Stimulated activated CD4-positive, alpha-beta T cell treated with anti-CD3 and anti-CD28 coated beads, TNF-alpha, amount 100 ng/mL, for 24 hours (primary cell): ENCODE measurements at regions not wholly inside any gene's neighbourhood (a gene's known extent, or its start where the extent isn't known, plus 50 kb on each side); places are given as distances from the start of the nearest gene placed in this dataset.

Experiments used
- DNase-seq, 3 experiments: peaks; one replicate each; pipeline ENCODE4 v3.0.0-alpha.2; 2020; ENCODE audit warnings: low read depth in 3 of 3

- no peak for DNase-seq
These were observed 79.4 kb upstream of the ISX start for GRCh38 chr22:34986523-34986922.

GRCh38 chr22:34992672-34993071, 73.3 kb upstream of the ISX start:
- no peak for DNase-seq

DNA sequence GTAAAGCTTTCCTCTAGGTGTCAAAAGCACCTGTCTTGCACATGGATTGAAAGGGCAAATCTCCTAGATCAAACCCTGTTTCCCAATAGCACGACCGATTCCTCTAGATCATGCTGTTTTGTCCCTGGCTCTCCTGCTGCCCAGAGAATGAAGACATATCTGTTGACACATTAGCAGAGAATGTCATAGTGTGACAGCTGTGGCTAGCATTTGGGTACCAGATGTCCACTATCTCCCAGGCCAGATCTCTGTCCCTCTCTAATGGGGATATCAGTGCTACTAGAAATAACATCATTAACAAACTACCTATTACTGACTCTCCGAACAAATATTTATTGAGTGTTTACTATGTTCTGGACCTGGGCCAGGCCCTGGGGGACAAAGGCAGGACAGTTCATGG, 72.4 kb upstream of the ISX start:
- DNase-seq: no peak

- no peak for DNase-seq
These were observed 68.2 kb upstream of the ISX start for GRCh38 chr22:34997633-34998299.

- DNase-seq: no peak
These were observed 67.0 kb upstream of the ISX start for GRCh38 chr22:34998921-34999320.

GRCh38 chr22:35008213-35008612, 57.7 kb upstream of the ISX start:
- no peak for DNase-seq

DNA sequence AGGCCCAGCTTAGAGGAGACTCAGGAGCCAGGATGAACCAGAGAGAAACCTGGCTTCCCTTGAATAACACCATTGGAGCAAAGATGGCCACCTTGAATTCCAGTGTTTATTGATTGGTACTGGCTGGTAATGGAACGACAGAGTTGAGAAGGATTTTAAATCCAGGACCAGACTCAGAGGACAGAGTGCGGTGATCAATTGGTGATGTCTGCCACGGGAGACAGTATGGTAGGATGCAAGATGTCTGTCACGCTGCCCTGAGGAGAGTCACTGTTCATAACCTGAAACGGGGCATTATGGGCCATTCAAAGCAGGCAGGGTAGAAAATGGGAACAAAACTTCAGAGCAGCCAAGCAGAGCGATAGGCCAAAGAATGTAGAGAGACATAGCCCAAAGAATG, 55.4 kb upstream of the ISX start:
- DNase-seq: no peak

GRCh38 chr22:35014812-35015211, 51.1 kb upstream of the ISX start:
- no peak for DNase-seq
